Right lung (tissue), 2 donors: ENCODE measurements at regions not wholly inside any gene's neighbourhood (a gene's known extent, or its start where the extent isn't known, plus 50 kb on each side); places are given as distances from the start of the nearest gene placed in this dataset.
"Not testable (repeated sequence)": the region's sequence is repeated elsewhere in the genome, so short reads cannot be mapped to it uniquely, and the experiment has no call there.

ENCODE experiments used
- DNase-seq, 2 donors: peaks; one replicate each; pipeline ENCODE4 v3.0.0-alpha.2; 2013

GRCh38 chr12:19908830-19909229, 459.5 kb upstream of the PDE3A start:
- no peak for DNase-seq

GRCh38 chr12:19909418-19909817, 458.9 kb upstream of the PDE3A start:
- no peak for DNase-seq

GRCh38 chr12:19910681-19911080, 457.7 kb upstream of the PDE3A start:
- DNase-seq: no peak

GRCh38 chr12:19912991-19913390, 455.3 kb upstream of the PDE3A start:
- no peak for DNase-seq

GRCh38 chr12:19915392-19916195, 452.7 kb upstream of the PDE3A start:
- DNase-seq: no peak

GRCh38 chr12:19916196-19916753, 452.1 kb upstream of the PDE3A start:
- DNase-seq: no peak

- DNase-seq: no peak
Observed at GRCh38 chr12:19916974-19917373, 451.4 kb upstream of the PDE3A start.

- not testable (repeated sequence) for DNase-seq
Observed at GRCh38 chr12:19921716-19922115, 446.6 kb upstream of the PDE3A start.

- DNase-seq: no peak
Observed at GRCh38 chr12:19922717-19923116, 445.6 kb upstream of the PDE3A start.

- DNase-seq: no peak
Observed at GRCh38 chr12:19924360-19924759, 444.0 kb upstream of the PDE3A start.

GRCh38 chr12:19925841-19926240, 442.5 kb upstream of the PDE3A start:
- no peak for DNase-seq

GRCh38 chr12:19926266-19926665, 442.1 kb upstream of the PDE3A start:
- DNase-seq: no peak

- no peak for DNase-seq
Observed at GRCh38 chr12:19927661-19928060, 440.7 kb upstream of the PDE3A start.

- no peak for DNase-seq
Observed at GRCh38 chr12:19932413-19932812, 435.9 kb upstream of the PDE3A start.

GRCh38 chr12:19933924-19934323, 434.4 kb upstream of the PDE3A start:
- DNase-seq: no peak

GRCh38 chr12:19937161-19937560, 431.2 kb upstream of the PDE3A start:
- no peak for DNase-seq

- DNase-seq: no peak
Observed at GRCh38 chr12:19938031-19938430, 430.3 kb upstream of the PDE3A start.

- no peak for DNase-seq
Observed at GRCh38 chr12:19938491-19938890, 429.8 kb upstream of the PDE3A start.

GRCh38 chr12:19940267-19940666, 428.1 kb upstream of the PDE3A start:
- no peak for DNase-seq

GRCh38 chr12:19941096-19941495, 427.2 kb upstream of the PDE3A start:
- DNase-seq: no peak

GRCh38 chr12:19945559-19946435, 422.5 kb upstream of the PDE3A start:
- no peak for DNase-seq

GRCh38 chr12:19946550-19946949, 421.8 kb upstream of the PDE3A start:
- no peak for DNase-seq

GRCh38 chr12:19947344-19947743, 421.0 kb upstream of the PDE3A start:
- no peak for DNase-seq
